Kidney (tissue), 13 donors: ENCODE measurements at regions not wholly inside any gene's neighbourhood (a gene's known extent, or its start where the extent isn't known, plus 50 kb on each side); places are given as distances from the start of the nearest gene placed in this dataset.
A peak's percentile ranks its signal among the peaks of the same experiment; 100 is the strongest.

Source experiments
- DNase-seq, 5 donors: peaks; one replicate each; pipeline ENCODE4 v3.0.0-alpha.2; 2013 to 2020
- FAIRE-seq: peaks from 2 replicates; lab custom pipeline; 2012; peaks lifted over from hg19 to GRCh38; lab: Jason Lieb, UNC
- H3K27ac ChIP-seq, 2 donors: one replicate each; pipeline ENCODE4 v1.7.0; 2013; ENCODE audit warnings: low read depth in 2 of 2, low read length in 2 of 2, inconsistent platforms in 1 of 2
- H3K27me3 ChIP-seq: one replicate; pipeline ENCODE4 v1.7.1; 2013; ENCODE audit warnings: low read length, inconsistent platforms; ENCODE audit not compliant: control insufficient read depth, insufficient read depth
- H3K36me3 ChIP-seq, 3 donors: one replicate each; pipeline versions ENCODE4 v1.7.0 to v1.7.1; 2013; ENCODE audit warnings: low read length in 3 of 3, control low read depth in 1 of 3, inconsistent platforms in 1 of 3; ENCODE audit not compliant: insufficient read depth in 3 of 3, control insufficient read depth in 2 of 3
- H3K4me1 ChIP-seq, 3 donors: one replicate each; pipeline versions ENCODE4 v1.7.0 to v1.7.1; 2013; ENCODE audit warnings: low read length in 3 of 3, inconsistent platforms in 1 of 3, low read depth in 1 of 3; ENCODE audit not compliant: control insufficient read depth in 2 of 3, insufficient read depth in 2 of 3
- H3K4me3 ChIP-seq, 3 donors: one replicate each; pipeline versions ENCODE4 v1.7.0 to v1.8.1; 2013; ENCODE audit warnings: low read length in 3 of 3, control low read depth in 1 of 3, inconsistent platforms in 1 of 3
- H3K9ac ChIP-seq, 3 donors: one replicate each; pipeline versions ENCODE4 v1.7.0 to v1.7.1; 2013; ENCODE audit warnings: low read length in 3 of 3, control low read depth in 1 of 3, inconsistent platforms in 1 of 3
- H3K9me3 ChIP-seq, 3 donors: one replicate each; pipeline versions ENCODE4 v1.7.0 to v1.7.1; 2013; ENCODE audit warnings: low read length in 3 of 3, control low read depth in 1 of 3, inconsistent platforms in 1 of 3; ENCODE audit not compliant: control insufficient read depth in 2 of 3, insufficient read depth in 1 of 3
- CTCF ChIP-seq: IDR thresholded peaks from 3 replicates; pipeline ENCODE4 v1.5.1; 2012; ENCODE audit warnings: mild to moderate bottlenecking, moderate library complexity, borderline replicate concordance; ENCODE audit not compliant: insufficient read depth; ENCODE audit errors: extremely low read depth
- intact Hi-C: fragments of 100-400 bp; cut with DNase I; formaldehyde crosslinking; loops from one replicate; pipeline ENCODE4 v1.11.1; 2022
- donor health status: control.
- donor health status: control.
- donor health status: control.
- donor health status: control.
- donor health status: control.
- donor health status: DM: yes; HTN: yes; CAD: no.
- donor health status: Normal renal cell carcinoma (clear cell type).

- no peaks in the 10 kb centered on the region for H3K27me3 ChIP-seq
- DNase-seq (peak in 1 of 5 donors; percentile 28), FAIRE-seq (peak; percentile 87)
- no peak overlapping the region for H3K9ac ChIP-seq
- TF ChIP-seq CTCF, result peak; percentile 16
- no peaks in the 10 kb centered on the region for H3K36me3 ChIP-seq
- H3K4me1 ChIP-seq, result no peaks in the 10 kb centered on the region
- no peak overlapping the region for H3K27ac ChIP-seq
- H3K4me3 ChIP-seq, result no peak overlapping the region
- intact Hi-C loops, result no loop called here
- H3K9me3 ChIP-seq, result no peaks in the 10 kb centered on the region
Observed at GRCh38 chr12:43282106-43282505, 269.9 kb downstream of the ADAMTS20 start.

GRCh38 chr12:43281563-43281962 lies 270.4 kb downstream of the ADAMTS20 start:
- FAIRE-seq (no peak), DNase-seq (no peak)
- intact Hi-C loops, result no loop called here

GRCh38 chr12:43278541-43278832 lies 273.5 kb downstream of the ADAMTS20 start:
- Histone ChIP-seq H3K27me3 (no peaks in the 10 kb centered on the region), H3K4me1 (no peaks in the 10 kb centered on the region), H3K9ac (no peak overlapping the region), H3K9me3 (no peaks in the 10 kb centered on the region), H3K27ac (no peak overlapping the region), H3K36me3 (no peaks in the 10 kb centered on the region), H3K4me3 (no peak overlapping the region)
- FAIRE-seq (no peak), DNase-seq (no peak)
- no peak for TF ChIP-seq CTCF
- intact Hi-C loops, result no loop called here

More at GRCh38 chr12:43281563-43281962, 270.4 kb downstream of the ADAMTS20 start:
- no peak overlapping the region for H3K27ac ChIP-seq
- no peaks in the 10 kb centered on the region for H3K9me3 ChIP-seq
- no peak overlapping the region for H3K9ac ChIP-seq
- no peak for TF ChIP-seq CTCF
- H3K36me3 ChIP-seq, result no peaks in the 10 kb centered on the region
- no peaks in the 10 kb centered on the region for H3K4me1 ChIP-seq
- no peak overlapping the region for H3K4me3 ChIP-seq
- no peaks in the 10 kb centered on the region for H3K27me3 ChIP-seq

- FAIRE-seq, result no peak
- no peak for TF ChIP-seq CTCF
- Histone ChIP-seq H3K27me3 (no peaks in the 10 kb centered on the region), H3K27ac (no peak overlapping the region), H3K4me3 (no peak overlapping the region), H3K9ac (no peak overlapping the region), H3K4me1 (no peaks in the 10 kb centered on the region), H3K36me3 (no peaks in the 10 kb centered on the region), H3K9me3 (no peaks in the 10 kb centered on the region)
- intact Hi-C loops, result no loop called here
- DNase-seq, result no peak
Observed at GRCh38 chr12:43277651-43278540, 274.1 kb downstream of the ADAMTS20 start.
